ENCODE measurements at regions not wholly inside any gene's neighbourhood (a gene's known extent, or its start where the extent isn't known, plus 50 kb on each side); places are given as distances from the start of the nearest gene placed in this dataset.

- H3K79me2 ChIP-seq (ENCODE audit: control insufficient read depth, insufficient read depth, low read length) = no peaks in the 10 kb centered on the region
- H3K4ac ChIP-seq (ENCODE audit: low read depth, low read length) = no peak overlapping the region
- peaks cover 5% of the 10 kb centered on the region for H3K79me1 ChIP-seq (ENCODE audit: low read length)
- H3K36me3 ChIP-seq (ENCODE audit: control insufficient read depth, insufficient read depth, low read length) = no peaks in the 10 kb centered on the region
- no peak overlapping the region for H4K5ac ChIP-seq (ENCODE audit: low read length)
- no peak overlapping the region for H2AK5ac ChIP-seq (ENCODE audit: low read length)
- no peaks in the 10 kb centered on the region for H3K27me3 ChIP-seq (ENCODE audit: insufficient read depth, low read length, poor library complexity)
- no peak overlapping the region for H2BK120ac ChIP-seq (ENCODE audit: low read depth, low read length)
- H3K4me3 ChIP-seq (ENCODE audit: low read length) = no peak overlapping the region
- H2BK5ac ChIP-seq (ENCODE audit: low read length) = no peak overlapping the region
- H3K4me1 ChIP-seq (ENCODE audit: control insufficient read depth, low read depth, low read length) = no peaks in the 10 kb centered on the region
- H3K23ac ChIP-seq (ENCODE audit: low read length) = no peak overlapping the region
- WGBS (ENCODE audit: extremely low coverage, insufficient coverage, low lambda C conversion rate) = no CpG with 5 or more reads among the region's 6 CpGs
- no peak overlapping the region for H3K9ac ChIP-seq (ENCODE audit: low read length)
- no peak overlapping the region for H3K56ac ChIP-seq (ENCODE audit: low read length)
- peak; percentile 28 for DNase-seq
- no peak overlapping the region for H3K18ac ChIP-seq (ENCODE audit: low read length)
- H4K8ac ChIP-seq (ENCODE audit: low read depth, low read length) = no peak overlapping the region
- H2BK15ac ChIP-seq (replicated peaks; ENCODE audit: low read depth) = no peak overlapping the region
- H3K27ac ChIP-seq (ENCODE audit: low read depth, low read length) = no peak overlapping the region
- no peak overlapping the region for H3K4me2 ChIP-seq (ENCODE audit: low read length)
Measured at GRCh38 chr4:56156141-56156540, 207.4 kb downstream of the CEP135 start.

- Histone ChIP-seq H2BK15ac (replicated peaks; ENCODE audit: low read depth) (no peak overlapping the region), H4K5ac (ENCODE audit: low read length) (no peak overlapping the region), H2BK120ac (ENCODE audit: low read depth, low read length) (no peak overlapping the region), H3K79me2 (ENCODE audit: control insufficient read depth, insufficient read depth, low read length) (no peaks in the 10 kb centered on the region), H3K27ac (ENCODE audit: low read depth, low read length) (no peak overlapping the region), H3K4ac (ENCODE audit: low read depth, low read length) (no peak overlapping the region), H4K8ac (ENCODE audit: low read depth, low read length) (no peak overlapping the region), H3K56ac (ENCODE audit: low read length) (no peak overlapping the region), H3K4me3 (ENCODE audit: low read length) (no peak overlapping the region), H3K36me3 (ENCODE audit: control insufficient read depth, insufficient read depth, low read length) (no peaks in the 10 kb centered on the region), H3K18ac (ENCODE audit: low read length) (no peak overlapping the region), H2AK5ac (ENCODE audit: low read length) (no peak overlapping the region), H3K23ac (ENCODE audit: low read length) (no peak overlapping the region), H3K27me3 (ENCODE audit: insufficient read depth, low read length, poor library complexity) (no peaks in the 10 kb centered on the region), H2BK5ac (ENCODE audit: low read length) (no peak overlapping the region), H3K79me1 (ENCODE audit: low read length) (peaks cover 3% of the 10 kb centered on the region), H3K4me1 (ENCODE audit: control insufficient read depth, low read depth, low read length) (no peaks in the 10 kb centered on the region), H3K9ac (ENCODE audit: low read length) (no peak overlapping the region), H3K4me2 (ENCODE audit: low read length) (no peak overlapping the region)
- WGBS (ENCODE audit: extremely low coverage, insufficient coverage, low lambda C conversion rate) = no CpG with 5 or more reads among the region's 4 CpGs
- no peak for DNase-seq
Measured at GRCh38 chr4:56155432-56155831, 206.7 kb downstream of the CEP135 start.

GRCh38 chr4:56149591-56149990 lies 200.8 kb downstream of the CEP135 start:
- Histone ChIP-seq H3K56ac (ENCODE audit: low read length) (no peak overlapping the region), H2BK15ac (replicated peaks; ENCODE audit: low read depth) (no peak overlapping the region), H2AK5ac (ENCODE audit: low read length) (no peak overlapping the region), H3K4ac (ENCODE audit: low read depth, low read length) (no peak overlapping the region), H3K9ac (ENCODE audit: low read length) (no peak overlapping the region), H4K8ac (ENCODE audit: low read depth, low read length) (no peak overlapping the region), H3K4me1 (ENCODE audit: control insufficient read depth, low read depth, low read length) (no peaks in the 10 kb centered on the region), H4K5ac (ENCODE audit: low read length) (no peak overlapping the region), H2BK5ac (ENCODE audit: low read length) (no peak overlapping the region), H3K27ac (ENCODE audit: low read depth, low read length) (no peak overlapping the region), H3K79me2 (ENCODE audit: control insufficient read depth, insufficient read depth, low read length) (no peaks in the 10 kb centered on the region), H3K36me3 (ENCODE audit: control insufficient read depth, insufficient read depth, low read length) (no peaks in the 10 kb centered on the region), H2BK120ac (ENCODE audit: low read depth, low read length) (no peak overlapping the region), H3K4me3 (ENCODE audit: low read length) (no peak overlapping the region), H3K18ac (ENCODE audit: low read length) (no peak overlapping the region), H3K27me3 (ENCODE audit: insufficient read depth, low read length, poor library complexity) (no peaks in the 10 kb centered on the region), H3K79me1 (ENCODE audit: low read length) (peaks cover 3% of the 10 kb centered on the region), H3K23ac (ENCODE audit: low read length) (no peak overlapping the region), H3K4me2 (ENCODE audit: low read length) (no peak overlapping the region)
- WGBS (ENCODE audit: extremely low coverage, insufficient coverage, low lambda C conversion rate) = no CpG with 5 or more reads among the region's 2 CpGs
- no peak for DNase-seq

GRCh38 chr4:56148428-56148827 lies 199.7 kb downstream of the CEP135 start:
- no peak overlapping the region for H2AK5ac ChIP-seq (ENCODE audit: low read length)
- no peak overlapping the region for H4K5ac ChIP-seq (ENCODE audit: low read length)
- no peak overlapping the region for H2BK15ac ChIP-seq (replicated peaks; ENCODE audit: low read depth)
- no peaks in the 10 kb centered on the region for H3K27me3 ChIP-seq (ENCODE audit: insufficient read depth, low read length, poor library complexity)
- no peak overlapping the region for H3K27ac ChIP-seq (ENCODE audit: low read depth, low read length)
- no peak overlapping the region for H3K56ac ChIP-seq (ENCODE audit: low read length)
- H3K9ac ChIP-seq (ENCODE audit: low read length) = no peak overlapping the region
- H3K23ac ChIP-seq (ENCODE audit: low read length) = no peak overlapping the region
- no peaks in the 10 kb centered on the region for H3K4me1 ChIP-seq (ENCODE audit: control insufficient read depth, low read depth, low read length)
- no peak overlapping the region for H2BK120ac ChIP-seq (ENCODE audit: low read depth, low read length)
- H3K36me3 ChIP-seq (ENCODE audit: control insufficient read depth, insufficient read depth, low read length) = no peaks in the 10 kb centered on the region
- peaks cover under 1% of the 10 kb centered on the region for H3K79me1 ChIP-seq (ENCODE audit: low read length)
- H4K8ac ChIP-seq (ENCODE audit: low read depth, low read length) = no peak overlapping the region
- H3K4me3 ChIP-seq (ENCODE audit: low read length) = no peak overlapping the region
- H2BK5ac ChIP-seq (ENCODE audit: low read length) = no peak overlapping the region
- DNase-seq = no peak
- H3K79me2 ChIP-seq (ENCODE audit: control insufficient read depth, insufficient read depth, low read length) = no peaks in the 10 kb centered on the region
- H3K4me2 ChIP-seq (ENCODE audit: low read length) = no peak overlapping the region
- H3K18ac ChIP-seq (ENCODE audit: low read length) = no peak overlapping the region
- no peak overlapping the region for H3K4ac ChIP-seq (ENCODE audit: low read depth, low read length)
- WGBS (ENCODE audit: extremely low coverage, insufficient coverage, low lambda C conversion rate) = no CpG with 5 or more reads among the region's 2 CpGs

- Histone ChIP-seq H3K79me1 (ENCODE audit: low read length) (no peaks in the 10 kb centered on the region), H3K18ac (ENCODE audit: low read length) (no peak overlapping the region), H3K79me2 (ENCODE audit: control insufficient read depth, insufficient read depth, low read length) (no peaks in the 10 kb centered on the region), H3K4ac (ENCODE audit: low read depth, low read length) (no peak overlapping the region), H3K4me2 (ENCODE audit: low read length) (no peak overlapping the region), H4K8ac (ENCODE audit: low read depth, low read length) (no peak overlapping the region), H2BK5ac (ENCODE audit: low read length) (no peak overlapping the region), H2BK120ac (ENCODE audit: low read depth, low read length) (no peak overlapping the region), H3K36me3 (ENCODE audit: control insufficient read depth, insufficient read depth, low read length) (no peaks in the 10 kb centered on the region), H2AK5ac (ENCODE audit: low read length) (no peak overlapping the region), H2BK15ac (replicated peaks; ENCODE audit: low read depth) (no peak overlapping the region), H3K56ac (ENCODE audit: low read length) (no peak overlapping the region), H3K27ac (ENCODE audit: low read depth, low read length) (no peak overlapping the region), H4K5ac (ENCODE audit: low read length) (no peak overlapping the region), H3K23ac (ENCODE audit: low read length) (no peak overlapping the region), H3K27me3 (ENCODE audit: insufficient read depth, low read length, poor library complexity) (no peaks in the 10 kb centered on the region), H3K9ac (ENCODE audit: low read length) (no peak overlapping the region), H3K4me3 (ENCODE audit: low read length) (no peak overlapping the region), H3K4me1 (ENCODE audit: control insufficient read depth, low read depth, low read length) (no peaks in the 10 kb centered on the region)
- no peak for DNase-seq
Measured at GRCh38 chr4:56147371-56147770, 198.6 kb downstream of the CEP135 start.

GRCh38 chr4:56146956-56147355 lies 198.2 kb downstream of the CEP135 start:
- Histone ChIP-seq H3K4ac (ENCODE audit: low read depth, low read length) (no peak overlapping the region), H2BK120ac (ENCODE audit: low read depth, low read length) (no peak overlapping the region), H3K4me1 (ENCODE audit: control insufficient read depth, low read depth, low read length) (no peaks in the 10 kb centered on the region), H3K79me2 (ENCODE audit: control insufficient read depth, insufficient read depth, low read length) (no peaks in the 10 kb centered on the region), H2BK5ac (ENCODE audit: low read length) (no peak overlapping the region), H4K5ac (ENCODE audit: low read length) (no peak overlapping the region), H3K4me2 (ENCODE audit: low read length) (no peak overlapping the region), H3K79me1 (ENCODE audit: low read length) (no peaks in the 10 kb centered on the region), H3K27me3 (ENCODE audit: insufficient read depth, low read length, poor library complexity) (no peaks in the 10 kb centered on the region), H3K56ac (ENCODE audit: low read length) (no peak overlapping the region), H3K18ac (ENCODE audit: low read length) (peak overlapping the region; percentile 51), H2AK5ac (ENCODE audit: low read length) (no peak overlapping the region), H3K27ac (ENCODE audit: low read depth, low read length) (no peak overlapping the region), H2BK15ac (replicated peaks; ENCODE audit: low read depth) (no peak overlapping the region), H3K23ac (ENCODE audit: low read length) (no peak overlapping the region), H3K36me3 (ENCODE audit: control insufficient read depth, insufficient read depth, low read length) (no peaks in the 10 kb centered on the region), H3K4me3 (ENCODE audit: low read length) (no peak overlapping the region), H3K9ac (ENCODE audit: low read length) (no peak overlapping the region), H4K8ac (ENCODE audit: low read depth, low read length) (no peak overlapping the region)
- no peak for DNase-seq
- WGBS (ENCODE audit: extremely low coverage, insufficient coverage, low lambda C conversion rate) = no CpG with 5 or more reads among the region's 9 CpGs
